HUES48 (cell line): ENCODE measurements at regions not wholly inside any gene's neighbourhood (a gene's known extent, or its start where the extent isn't known, plus 50 kb on each side); places are given as distances from the start of the nearest gene placed in this dataset.

ENCODE experiments used
- H3K27ac ChIP-seq: one replicate; pipeline ENCODE4 v1.7.0; 2013; ENCODE audit warnings: low read depth, low read length, inconsistent platforms
- H3K27me3 ChIP-seq: 2 replicates; pipeline ENCODE4 v1.6.1; 2013; ENCODE audit warnings: mild to moderate bottlenecking, low read length; ENCODE audit not compliant: control insufficient read depth, insufficient read depth
- H3K36me3 ChIP-seq: 2 replicates; pipeline ENCODE4 v1.6.1; 2013; ENCODE audit warnings: low read length; ENCODE audit not compliant: control insufficient read depth, insufficient read depth
- H3K4me1 ChIP-seq: 2 replicates; pipeline ENCODE4 v1.6.1; 2013; ENCODE audit warnings: mild to moderate bottlenecking, low read length; ENCODE audit not compliant: control insufficient read depth, insufficient read depth
- H3K4me3 ChIP-seq: 2 replicates; pipeline ENCODE4 v1.5.1; 2013; ENCODE audit warnings: mild to moderate bottlenecking, low read depth, low read length
- H3K9ac ChIP-seq: 2 replicates; pipeline ENCODE4 v1.6.1; 2013; ENCODE audit warnings: mild to moderate bottlenecking, low read depth, low read length, moderate library complexity
- H3K9me3 ChIP-seq: 2 replicates; pipeline ENCODE4 v1.6.1; 2013; ENCODE audit warnings: low read length; ENCODE audit not compliant: control insufficient read depth, insufficient read depth

- no peak overlapping the region for H3K27ac ChIP-seq
- no peaks in the 10 kb centered on the region for H3K36me3 ChIP-seq
- no peaks in the 10 kb centered on the region for H3K27me3 ChIP-seq
- H3K9me3 ChIP-seq = no peaks in the 10 kb centered on the region
- no peak overlapping the region for H3K4me3 ChIP-seq
- no peak overlapping the region for H3K9ac ChIP-seq
- H3K4me1 ChIP-seq = no peaks in the 10 kb centered on the region
Measured at GRCh38 chr3:20323307-20323927, 137.4 kb upstream of the SGO1 start.

DNA sequence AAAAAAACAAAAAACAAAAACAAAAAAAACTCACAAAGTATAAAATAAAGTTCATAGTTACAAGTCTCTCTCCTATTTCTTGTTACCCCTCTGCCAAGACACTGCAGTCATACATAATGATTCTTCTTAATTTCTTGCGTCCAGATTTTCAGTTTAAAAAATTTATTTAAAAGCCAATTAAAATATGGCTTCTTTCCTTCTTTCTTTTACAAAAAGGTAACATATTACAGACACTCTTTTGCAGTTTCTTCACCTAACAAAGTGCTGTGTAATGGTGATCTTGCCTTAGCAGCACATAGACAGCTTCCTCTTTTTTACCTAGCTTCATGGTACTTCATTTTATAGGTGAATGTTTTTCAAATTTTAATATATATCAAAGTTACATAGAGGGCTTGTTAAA is 136.1 kb upstream of the SGO1 start:
- H3K27me3 ChIP-seq = no peaks in the 10 kb centered on the region
- H3K27ac ChIP-seq = no peak overlapping the region
- no peaks in the 10 kb centered on the region for H3K9me3 ChIP-seq
- no peak overlapping the region for H3K4me3 ChIP-seq
- no peak overlapping the region for H3K9ac ChIP-seq
- no peaks in the 10 kb centered on the region for H3K4me1 ChIP-seq
- no peaks in the 10 kb centered on the region for H3K36me3 ChIP-seq

DNA sequence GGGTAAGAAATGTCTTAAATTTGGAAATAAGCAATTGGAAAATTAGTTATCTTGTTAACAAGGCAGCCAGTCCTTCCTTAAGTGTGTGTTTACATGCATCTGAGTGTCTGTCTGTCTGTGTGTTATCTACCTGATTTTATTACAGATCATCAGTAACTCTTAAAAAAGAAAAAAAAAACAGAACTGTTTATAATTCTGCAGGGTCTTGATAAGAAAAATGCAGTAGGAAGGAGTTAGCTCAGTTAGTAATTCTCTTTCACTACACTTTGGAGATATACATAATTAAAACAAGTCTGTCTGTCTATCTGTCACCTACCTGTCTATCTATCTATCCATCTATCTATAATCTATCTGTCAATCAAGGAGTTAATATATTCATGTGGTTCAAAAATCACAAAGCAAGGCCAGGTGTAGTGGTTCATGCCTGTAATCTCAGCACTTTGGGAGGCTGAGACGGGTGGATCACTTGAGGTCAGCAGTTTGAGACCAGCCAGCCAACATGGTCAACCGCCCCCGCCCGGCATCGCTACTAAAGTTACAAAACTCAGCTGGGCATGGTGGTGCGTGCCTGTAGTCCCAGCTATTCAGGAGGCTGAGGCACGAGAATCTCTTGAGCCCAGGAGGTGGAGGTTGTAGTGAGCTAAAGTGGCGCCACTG is 135.5 kb upstream of the SGO1 start:
- no peaks in the 10 kb centered on the region for H3K36me3 ChIP-seq
- H3K9ac ChIP-seq = no peak overlapping the region
- no peaks in the 10 kb centered on the region for H3K9me3 ChIP-seq
- no peak overlapping the region for H3K27ac ChIP-seq
- no peaks in the 10 kb centered on the region for H3K27me3 ChIP-seq
- no peak overlapping the region for H3K4me3 ChIP-seq
- no peaks in the 10 kb centered on the region for H3K4me1 ChIP-seq

GRCh38 chr3:20320489-20320888 is 134.5 kb upstream of the SGO1 start:
- Histone ChIP-seq H3K27me3 (no peaks in the 10 kb centered on the region), H3K4me3 (no peak overlapping the region), H3K4me1 (no peaks in the 10 kb centered on the region), H3K36me3 (no peaks in the 10 kb centered on the region), H3K9ac (no peak overlapping the region), H3K9me3 (no peaks in the 10 kb centered on the region), H3K27ac (no peak overlapping the region)

GRCh38 chr3:20319551-20319950 is 133.5 kb upstream of the SGO1 start:
- Histone ChIP-seq H3K9ac (no peak overlapping the region), H3K27me3 (no peaks in the 10 kb centered on the region), H3K4me3 (no peak overlapping the region), H3K9me3 (no peaks in the 10 kb centered on the region), H3K27ac (no peak overlapping the region), H3K36me3 (no peaks in the 10 kb centered on the region), H3K4me1 (no peaks in the 10 kb centered on the region)

- no peaks in the 10 kb centered on the region for H3K4me1 ChIP-seq
- H3K9ac ChIP-seq = no peak overlapping the region
- H3K9me3 ChIP-seq = no peaks in the 10 kb centered on the region
- no peaks in the 10 kb centered on the region for H3K36me3 ChIP-seq
- H3K27me3 ChIP-seq = no peaks in the 10 kb centered on the region
- H3K4me3 ChIP-seq = no peak overlapping the region
- H3K27ac ChIP-seq = no peak overlapping the region
Measured at GRCh38 chr3:20317616-20318015, 131.6 kb upstream of the SGO1 start.

DNA sequence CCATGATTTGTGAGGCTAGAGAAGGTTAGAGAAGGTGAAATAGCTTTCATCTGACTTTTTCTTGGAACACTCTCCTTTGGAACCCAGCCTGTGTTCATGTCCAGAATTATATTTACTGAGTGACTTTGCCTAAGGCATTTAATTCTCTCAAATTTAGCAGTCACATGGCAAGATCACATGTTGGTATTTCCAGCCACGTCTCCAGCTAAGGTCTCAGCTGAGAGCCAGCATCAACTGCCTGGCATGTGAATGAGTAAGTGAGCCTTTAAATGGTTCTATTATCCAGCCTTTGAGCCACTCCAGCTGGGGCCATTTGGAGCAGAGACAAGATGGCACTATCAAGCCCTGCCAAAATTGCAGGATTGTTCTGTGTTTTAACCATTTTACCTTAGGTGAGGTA is 130.2 kb upstream of the SGO1 start:
- Histone ChIP-seq H3K4me1 (no peaks in the 10 kb centered on the region), H3K36me3 (no peaks in the 10 kb centered on the region), H3K27ac (no peak overlapping the region)

GRCh38 chr3:20310629-20311028 is 124.6 kb upstream of the SGO1 start:
- Histone ChIP-seq H3K4me1 (no peaks in the 10 kb centered on the region), H3K9me3 (peaks cover 6% of the 10 kb centered on the region), H3K4me3 (no peak overlapping the region), H3K27me3 (no peaks in the 10 kb centered on the region), H3K27ac (no peak overlapping the region), H3K36me3 (no peaks in the 10 kb centered on the region), H3K9ac (no peak overlapping the region)

More for the DNA sequence above, 130.2 kb upstream of the SGO1 start:
- H3K9me3 ChIP-seq = no peaks in the 10 kb centered on the region
- no peaks in the 10 kb centered on the region for H3K27me3 ChIP-seq
- no peak overlapping the region for H3K4me3 ChIP-seq
- H3K9ac ChIP-seq = no peak overlapping the region

DNA sequence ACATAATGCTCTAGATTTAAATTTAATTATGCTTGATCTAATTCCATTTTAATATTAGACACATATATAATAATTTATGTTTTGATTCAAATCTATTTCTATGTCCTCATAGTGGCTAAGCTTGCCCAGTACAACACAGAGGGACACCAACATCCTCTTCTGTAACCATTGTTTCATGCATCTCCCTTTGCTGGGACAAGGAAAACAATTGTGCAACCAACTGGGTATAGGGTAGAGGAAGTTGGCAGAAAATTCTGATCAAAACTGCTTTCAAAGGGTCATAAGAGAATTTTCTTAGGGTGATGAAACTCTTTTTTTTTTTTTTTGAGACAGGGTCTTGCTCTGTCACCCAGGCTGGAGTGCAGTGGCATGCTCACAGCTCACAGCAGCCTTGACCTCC is 121.4 kb upstream of the SGO1 start:
- peaks cover 11% of the 10 kb centered on the region for H3K9me3 ChIP-seq
- H3K36me3 ChIP-seq = no peaks in the 10 kb centered on the region
- no peak overlapping the region for H3K9ac ChIP-seq
- no peaks in the 10 kb centered on the region for H3K27me3 ChIP-seq
- H3K4me3 ChIP-seq = no peak overlapping the region
- H3K27ac ChIP-seq = no peak overlapping the region
- H3K4me1 ChIP-seq = no peaks in the 10 kb centered on the region

DNA sequence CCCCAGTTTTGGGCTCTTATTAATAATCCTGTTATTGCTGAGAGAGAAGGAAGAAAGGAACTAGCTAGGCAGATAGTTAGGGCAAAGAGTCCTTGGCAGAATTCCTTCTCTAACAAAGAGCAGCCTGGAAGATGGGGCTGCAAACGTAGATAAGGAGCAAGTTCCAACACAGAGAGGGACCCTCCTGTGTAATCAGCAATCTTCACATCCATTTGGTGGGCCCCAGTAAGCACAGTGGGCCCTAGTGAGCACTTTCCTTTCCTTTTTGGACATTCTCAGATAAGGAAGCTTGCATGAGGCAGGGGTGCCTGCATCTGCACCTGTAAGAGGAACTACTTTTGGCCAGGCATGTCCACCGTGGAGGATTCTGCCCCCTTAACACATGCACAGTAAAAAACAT is 119.6 kb upstream of the SGO1 start:
- no peak overlapping the region for H3K9ac ChIP-seq
- no peak overlapping the region for H3K4me3 ChIP-seq
- H3K4me1 ChIP-seq = no peaks in the 10 kb centered on the region

GRCh38 chr3:20302766-20303165 is 116.8 kb upstream of the SGO1 start:
- Histone ChIP-seq H3K4me3 (no peak overlapping the region), H3K36me3 (no peaks in the 10 kb centered on the region), H3K27me3 (no peaks in the 10 kb centered on the region), H3K9ac (no peak overlapping the region), H3K9me3 (peaks cover 11% of the 10 kb centered on the region), H3K27ac (no peak overlapping the region), H3K4me1 (no peaks in the 10 kb centered on the region)

More for the DNA sequence above, 119.6 kb upstream of the SGO1 start:
- Histone ChIP-seq H3K36me3 (no peaks in the 10 kb centered on the region), H3K9me3 (peaks cover 11% of the 10 kb centered on the region), H3K27ac (no peak overlapping the region), H3K27me3 (no peaks in the 10 kb centered on the region)
